ENCODE measurements at regions not wholly inside any gene's neighbourhood (a gene's known extent, or its start where the extent isn't known, plus 50 kb on each side); places are given as distances from the start of the nearest gene placed in this dataset.

GRCh38 chr18:11408555-11409065 lies 200.8 kb upstream of the SLC35G4 start:
- Histone ChIP-seq H3K4me3 (ENCODE audit: extremely low read depth, insufficient read depth, low read length, poor library complexity, severe bottlenecking) (no peak overlapping the region), H3K9me3 (ENCODE audit: control insufficient read depth, low read length) (no peaks in the 10 kb centered on the region), H3K27ac (ENCODE audit: low read depth, low read length, severe bottlenecking) (no peak overlapping the region), H3K4me1 (ENCODE audit: control insufficient read depth, insufficient read depth, low read length, poor library complexity, severe bottlenecking) (no peaks in the 10 kb centered on the region), H3K36me3 (ENCODE audit: control insufficient read depth, insufficient read depth, low read length) (no peaks in the 10 kb centered on the region)
- 100% methylated on average over 1 of the region's 3 CpGs; no CpG with 5 or more reads in 1 of the 2 experiments for WGBS, 2 experiments (ENCODE audit: insufficient coverage in 2 of 2)

GRCh38 chr18:11407940-11408339 lies 201.5 kb upstream of the SLC35G4 start:
- 67 to 80% methylated on average over 1 of the region's 3 CpGs for WGBS, 2 experiments (ENCODE audit: insufficient coverage in 2 of 2)
- no peak overlapping the region for H3K27ac ChIP-seq (ENCODE audit: low read depth, low read length, severe bottlenecking)
- no peaks in the 10 kb centered on the region for H3K9me3 ChIP-seq (ENCODE audit: control insufficient read depth, low read length)
- H3K4me3 ChIP-seq (ENCODE audit: extremely low read depth, insufficient read depth, low read length, poor library complexity, severe bottlenecking), result no peak overlapping the region
- H3K36me3 ChIP-seq (ENCODE audit: control insufficient read depth, insufficient read depth, low read length), result no peaks in the 10 kb centered on the region
- H3K4me1 ChIP-seq (ENCODE audit: control insufficient read depth, insufficient read depth, low read length, poor library complexity, severe bottlenecking), result no peaks in the 10 kb centered on the region

GRCh38 chr18:11405804-11406203 lies 203.6 kb upstream of the SLC35G4 start:
- Histone ChIP-seq H3K27ac (ENCODE audit: low read depth, low read length, severe bottlenecking) (no peak overlapping the region), H3K36me3 (ENCODE audit: control insufficient read depth, insufficient read depth, low read length) (no peaks in the 10 kb centered on the region), H3K4me1 (ENCODE audit: control insufficient read depth, insufficient read depth, low read length, poor library complexity, severe bottlenecking) (no peaks in the 10 kb centered on the region), H3K4me3 (ENCODE audit: extremely low read depth, insufficient read depth, low read length, poor library complexity, severe bottlenecking) (no peak overlapping the region), H3K9me3 (ENCODE audit: control insufficient read depth, low read length) (no peaks in the 10 kb centered on the region)
- 91 to 92% methylated on average over 4 of the region's 5 CpGs for WGBS, 2 experiments (ENCODE audit: insufficient coverage in 2 of 2)

- no CpG with 5 or more reads among the region's 1 CpG for WGBS, 2 experiments (ENCODE audit: insufficient coverage in 2 of 2)
- H3K27ac ChIP-seq (ENCODE audit: low read depth, low read length, severe bottlenecking), result no peak overlapping the region
- H3K4me3 ChIP-seq (ENCODE audit: extremely low read depth, insufficient read depth, low read length, poor library complexity, severe bottlenecking), result no peak overlapping the region
- H3K9me3 ChIP-seq (ENCODE audit: control insufficient read depth, low read length), result no peaks in the 10 kb centered on the region
- H3K4me1 ChIP-seq (ENCODE audit: control insufficient read depth, insufficient read depth, low read length, poor library complexity, severe bottlenecking), result no peaks in the 10 kb centered on the region
- no peaks in the 10 kb centered on the region for H3K36me3 ChIP-seq (ENCODE audit: control insufficient read depth, insufficient read depth, low read length)
Measured at GRCh38 chr18:11400703-11401102, 208.7 kb upstream of the SLC35G4 start.

- H3K27ac ChIP-seq (ENCODE audit: low read depth, low read length, severe bottlenecking), result no peak overlapping the region
- no peaks in the 10 kb centered on the region for H3K9me3 ChIP-seq (ENCODE audit: control insufficient read depth, low read length)
- H3K4me3 ChIP-seq (ENCODE audit: extremely low read depth, insufficient read depth, low read length, poor library complexity, severe bottlenecking), result no peak overlapping the region
- H3K4me1 ChIP-seq (ENCODE audit: control insufficient read depth, insufficient read depth, low read length, poor library complexity, severe bottlenecking), result no peaks in the 10 kb centered on the region
- no peaks in the 10 kb centered on the region for H3K36me3 ChIP-seq (ENCODE audit: control insufficient read depth, insufficient read depth, low read length)
- WGBS, 2 experiments (ENCODE audit: insufficient coverage in 2 of 2), result 83 to 91% methylated on average over 1 of the region's 3 CpGs
Measured at GRCh38 chr18:11398625-11399024, 210.8 kb upstream of the SLC35G4 start.

GRCh38 chr18:11392980-11393885 lies 216.2 kb upstream of the SLC35G4 start:
- 67 to 73% methylated on average over 2 to 4 of the region's 9 CpGs for WGBS, 2 experiments (ENCODE audit: insufficient coverage in 2 of 2)
- Histone ChIP-seq H3K4me3 (ENCODE audit: extremely low read depth, insufficient read depth, low read length, poor library complexity, severe bottlenecking) (no peak overlapping the region), H3K27ac (ENCODE audit: low read depth, low read length, severe bottlenecking) (no peak overlapping the region)

GRCh38 chr18:11392292-11392691 lies 217.1 kb upstream of the SLC35G4 start:
- no peaks in the 10 kb centered on the region for H3K9me3 ChIP-seq (ENCODE audit: control insufficient read depth, low read length)
- no peaks in the 10 kb centered on the region for H3K36me3 ChIP-seq (ENCODE audit: control insufficient read depth, insufficient read depth, low read length)
- no peaks in the 10 kb centered on the region for H3K4me1 ChIP-seq (ENCODE audit: control insufficient read depth, insufficient read depth, low read length, poor library complexity, severe bottlenecking)
- H3K4me3 ChIP-seq (ENCODE audit: extremely low read depth, insufficient read depth, low read length, poor library complexity, severe bottlenecking), result no peak overlapping the region
- H3K27ac ChIP-seq (ENCODE audit: low read depth, low read length, severe bottlenecking), result no peak overlapping the region
- WGBS, 2 experiments (ENCODE audit: insufficient coverage in 2 of 2), result 61 to 66% methylated on average over 3 to 5 of the region's 6 CpGs

More at GRCh38 chr18:11392980-11393885, 216.2 kb upstream of the SLC35G4 start:
- Histone ChIP-seq H3K9me3 (ENCODE audit: control insufficient read depth, low read length) (no peaks in the 10 kb centered on the region), H3K36me3 (ENCODE audit: control insufficient read depth, insufficient read depth, low read length) (no peaks in the 10 kb centered on the region), H3K4me1 (ENCODE audit: control insufficient read depth, insufficient read depth, low read length, poor library complexity, severe bottlenecking) (no peaks in the 10 kb centered on the region)

GRCh38 chr18:11391661-11392060 lies 217.7 kb upstream of the SLC35G4 start:
- Histone ChIP-seq H3K27ac (ENCODE audit: low read depth, low read length, severe bottlenecking) (no peak overlapping the region), H3K4me3 (ENCODE audit: extremely low read depth, insufficient read depth, low read length, poor library complexity, severe bottlenecking) (no peak overlapping the region), H3K36me3 (ENCODE audit: control insufficient read depth, insufficient read depth, low read length) (no peaks in the 10 kb centered on the region), H3K9me3 (ENCODE audit: control insufficient read depth, low read length) (no peaks in the 10 kb centered on the region), H3K4me1 (ENCODE audit: control insufficient read depth, insufficient read depth, low read length, poor library complexity, severe bottlenecking) (no peaks in the 10 kb centered on the region)
- WGBS, 2 experiments (ENCODE audit: insufficient coverage in 2 of 2), result 85 to 98% methylated on average over 2 to 5 of the region's 6 CpGs

GRCh38 chr18:11388755-11389680 lies 220.4 kb upstream of the SLC35G4 start:
- WGBS, 2 experiments (ENCODE audit: insufficient coverage in 2 of 2), result 95 to 97% methylated on average over 4 to 5 of the region's 10 CpGs
- Histone ChIP-seq H3K4me1 (ENCODE audit: control insufficient read depth, insufficient read depth, low read length, poor library complexity, severe bottlenecking) (no peaks in the 10 kb centered on the region), H3K27ac (ENCODE audit: low read depth, low read length, severe bottlenecking) (no peak overlapping the region), H3K36me3 (ENCODE audit: control insufficient read depth, insufficient read depth, low read length) (no peaks in the 10 kb centered on the region), H3K4me3 (ENCODE audit: extremely low read depth, insufficient read depth, low read length, poor library complexity, severe bottlenecking) (no peak overlapping the region), H3K9me3 (ENCODE audit: control insufficient read depth, low read length) (no peaks in the 10 kb centered on the region)

- 77 to 78% methylated on average over 4 of the region's 4 CpGs for WGBS, 2 experiments (ENCODE audit: insufficient coverage in 2 of 2)
- Histone ChIP-seq H3K36me3 (ENCODE audit: control insufficient read depth, insufficient read depth, low read length) (no peaks in the 10 kb centered on the region), H3K4me1 (ENCODE audit: control insufficient read depth, insufficient read depth, low read length, poor library complexity, severe bottlenecking) (no peaks in the 10 kb centered on the region), H3K4me3 (ENCODE audit: extremely low read depth, insufficient read depth, low read length, poor library complexity, severe bottlenecking) (no peak overlapping the region), H3K9me3 (ENCODE audit: control insufficient read depth, low read length) (no peaks in the 10 kb centered on the region), H3K27ac (ENCODE audit: low read depth, low read length, severe bottlenecking) (no peak overlapping the region)
Measured at GRCh38 chr18:11387880-11388279, 221.5 kb upstream of the SLC35G4 start.

All from mesodermal cell (in vitro differentiated cells).